Stimulated activated CD8-positive, alpha-beta memory T cell treated with anti-CD3 and anti-CD28 coated beads, Interleukin-12 subunit alpha, Interleukin-12 subunit beta, amount 100 ng/mL, for 24 hours (primary cell): ENCODE measurements at regions not wholly inside any gene's neighbourhood (a gene's known extent, or its start where the extent isn't known, plus 50 kb on each side); places are given as distances from the start of the nearest gene placed in this dataset.
"Not testable (repeated sequence)": the region's sequence is repeated elsewhere in the genome, so short reads cannot be mapped to it uniquely, and the experiment has no call there.

Source experiments
- DNase-seq: peaks from one replicate; pipeline ENCODE4 v3.0.0-alpha.2; 2020; ENCODE audit errors: extremely low read depth

DNA sequence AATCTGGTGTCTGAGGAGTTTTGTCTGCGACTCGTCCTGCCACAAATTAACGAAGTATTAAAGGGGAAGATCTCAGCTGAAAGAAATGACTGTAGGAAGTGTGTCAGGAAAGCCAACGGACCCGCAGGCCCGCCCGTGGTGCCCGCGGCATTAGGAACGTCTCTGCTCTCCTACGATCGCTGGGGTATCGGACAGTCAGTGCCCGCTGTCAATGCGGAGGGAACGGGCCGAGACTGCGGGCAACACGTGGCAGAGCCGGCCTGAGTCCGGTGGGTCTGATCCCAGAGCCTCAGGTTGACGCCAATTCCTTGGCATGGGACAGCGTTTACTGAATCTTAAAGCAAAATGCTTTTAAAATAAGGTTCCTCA lies 128.7 kb downstream of the KBTBD2 start:
- no peak for DNase-seq

DNA sequence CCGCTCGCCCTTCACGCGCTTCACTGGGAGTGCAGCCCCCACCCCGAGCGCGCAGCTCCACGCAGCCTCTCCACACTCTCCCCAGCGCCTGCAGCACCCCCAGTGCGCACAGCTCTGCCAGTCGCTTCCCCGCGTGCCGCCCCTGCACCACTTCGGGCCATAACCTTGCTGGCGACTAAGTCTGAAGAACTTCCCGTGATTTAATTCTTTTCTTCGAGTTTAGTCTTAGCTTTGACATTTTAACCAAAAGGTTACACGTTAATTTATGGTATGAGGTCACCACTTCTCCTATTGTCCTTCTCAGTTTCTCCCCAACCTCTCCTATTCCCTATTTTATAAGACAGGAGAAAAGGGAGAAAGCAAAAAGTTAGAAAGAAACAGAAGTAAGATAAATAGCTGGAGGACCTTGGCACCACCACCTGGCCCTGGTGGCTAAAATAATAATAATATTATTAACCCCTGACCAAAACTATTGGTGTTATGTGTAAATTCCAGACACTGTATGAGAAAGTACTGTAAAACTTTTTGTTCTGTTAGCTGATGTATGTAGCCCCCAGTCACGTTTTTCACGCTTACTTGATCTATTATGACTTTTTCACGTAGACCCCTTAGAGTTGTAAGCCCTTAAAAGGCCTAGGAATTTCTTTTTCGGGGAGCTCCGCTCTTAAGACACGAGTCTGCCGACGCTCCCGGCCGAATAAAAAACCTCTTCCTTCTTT lies 129.2 kb downstream of the KBTBD2 start:
- not testable (repeated sequence) for DNase-seq

DNA sequence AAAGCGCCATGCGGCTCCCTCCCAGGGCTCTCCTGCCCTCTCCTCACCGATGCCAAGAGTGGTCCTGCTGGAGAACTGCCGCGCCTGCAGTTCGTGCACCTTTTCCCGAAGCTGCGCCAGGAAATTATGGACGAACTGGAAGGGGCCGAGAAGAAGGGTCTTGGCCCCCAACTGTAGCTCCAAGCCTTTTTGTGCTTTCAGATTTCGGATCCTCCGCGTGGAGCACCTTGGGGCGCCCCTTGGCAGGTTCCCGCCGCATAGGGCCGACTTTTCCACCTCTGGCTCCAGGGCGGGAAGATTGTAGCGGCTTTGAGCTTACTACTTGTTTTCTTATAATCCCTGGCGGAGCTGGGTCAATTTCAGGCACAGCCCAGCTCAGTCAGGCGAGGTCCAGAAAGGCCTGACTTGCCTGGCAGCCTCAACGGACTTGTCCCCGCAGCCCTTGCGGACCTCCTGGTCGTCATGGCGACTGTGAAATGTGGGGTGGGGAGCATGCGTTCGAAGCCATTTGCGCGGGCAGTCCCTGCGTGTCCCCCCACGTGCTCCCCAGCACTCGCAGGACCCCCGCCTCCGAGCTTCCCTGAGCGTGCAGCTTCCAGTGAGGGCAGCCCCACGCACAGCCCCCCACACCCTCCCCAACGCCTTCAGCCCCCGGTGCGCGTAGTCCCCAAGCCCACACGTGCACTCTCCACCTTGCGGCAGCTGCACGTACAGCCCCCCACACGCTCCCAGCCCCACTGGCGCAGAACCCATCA lies 129.9 kb downstream of the KBTBD2 start:
- no peak for DNase-seq

GRCh38 chr7:32760755-32761154 lies 130.8 kb downstream of the KBTBD2 start:
- not testable (repeated sequence) for DNase-seq

DNA sequence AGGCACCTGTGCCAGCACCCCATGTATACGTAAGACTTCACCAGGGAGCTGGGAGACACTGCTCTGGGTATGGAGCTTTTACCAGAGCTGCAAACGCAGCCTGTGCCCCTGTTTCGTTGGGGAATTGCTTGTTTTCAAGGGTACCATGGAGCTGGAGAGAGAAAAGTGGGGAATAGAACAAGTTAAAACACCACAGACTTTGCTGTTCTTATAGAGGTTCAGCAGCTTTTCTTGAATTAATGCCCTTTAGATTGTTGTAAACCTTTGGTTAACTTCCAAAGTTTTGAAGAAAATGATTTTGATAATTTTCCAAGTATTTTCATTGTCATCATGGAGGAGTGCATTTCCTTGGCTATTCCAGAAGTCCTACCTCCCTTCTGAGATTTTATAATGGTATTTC lies 131.7 kb downstream of the KBTBD2 start:
- DNase-seq: not testable (repeated sequence)

GRCh38 chr7:32753872-32754271 lies 137.7 kb downstream of the KBTBD2 start:
- not testable (repeated sequence) for DNase-seq

DNA sequence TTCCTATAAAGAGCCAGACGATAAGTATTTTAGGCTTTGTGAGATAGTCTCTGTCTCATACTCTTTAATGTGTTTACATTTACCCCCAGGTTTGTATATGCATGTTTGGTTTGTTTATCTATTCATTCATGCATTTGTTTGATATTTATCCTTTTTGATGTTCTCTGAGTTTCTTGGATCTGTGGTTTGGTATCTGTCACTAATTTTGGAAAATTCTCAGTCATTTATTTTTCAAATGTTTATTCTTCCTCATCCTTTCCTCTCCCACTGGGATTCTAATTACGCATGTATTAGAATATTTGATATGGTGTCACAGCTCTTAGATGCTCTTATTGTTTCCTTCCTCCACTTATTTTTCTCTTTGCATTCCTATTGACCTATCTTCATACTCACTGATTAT lies 143.2 kb downstream of the KBTBD2 start:
- not testable (repeated sequence) for DNase-seq

DNA sequence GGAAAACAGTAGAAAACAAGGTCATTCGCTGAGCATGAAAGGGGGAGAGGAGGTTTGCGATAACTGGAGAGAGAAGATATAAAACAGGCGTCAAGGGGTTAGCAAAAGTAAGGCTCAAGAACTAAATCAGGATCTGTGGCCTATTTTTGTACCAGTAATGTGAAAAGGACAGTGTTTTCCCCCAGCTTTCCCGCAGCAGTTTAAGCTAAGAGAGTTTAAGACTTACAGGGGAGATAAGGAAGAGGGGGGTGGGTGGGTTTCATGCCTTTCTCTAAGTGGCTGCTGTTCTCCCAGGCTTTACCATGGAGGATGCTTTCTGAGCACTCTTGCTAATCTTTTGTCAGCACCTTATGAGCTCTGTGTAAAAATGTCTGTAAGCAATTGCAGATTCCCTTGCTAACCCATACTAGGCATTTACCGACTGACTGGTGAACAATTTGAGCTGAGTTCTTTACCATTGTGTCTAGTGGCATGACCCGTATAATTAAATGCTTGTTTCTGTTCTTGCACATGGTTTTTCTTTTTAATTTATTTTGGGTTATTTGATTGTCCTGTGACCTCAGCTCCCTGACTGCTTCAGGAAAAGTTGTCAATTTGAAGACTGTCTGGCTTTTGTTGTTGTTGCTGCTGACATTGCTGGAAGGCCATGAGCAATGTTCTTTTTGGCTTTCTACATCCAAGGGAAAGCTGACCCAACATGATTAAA lies 144.0 kb downstream of the KBTBD2 start:
- DNase-seq: not testable (repeated sequence)

DNA sequence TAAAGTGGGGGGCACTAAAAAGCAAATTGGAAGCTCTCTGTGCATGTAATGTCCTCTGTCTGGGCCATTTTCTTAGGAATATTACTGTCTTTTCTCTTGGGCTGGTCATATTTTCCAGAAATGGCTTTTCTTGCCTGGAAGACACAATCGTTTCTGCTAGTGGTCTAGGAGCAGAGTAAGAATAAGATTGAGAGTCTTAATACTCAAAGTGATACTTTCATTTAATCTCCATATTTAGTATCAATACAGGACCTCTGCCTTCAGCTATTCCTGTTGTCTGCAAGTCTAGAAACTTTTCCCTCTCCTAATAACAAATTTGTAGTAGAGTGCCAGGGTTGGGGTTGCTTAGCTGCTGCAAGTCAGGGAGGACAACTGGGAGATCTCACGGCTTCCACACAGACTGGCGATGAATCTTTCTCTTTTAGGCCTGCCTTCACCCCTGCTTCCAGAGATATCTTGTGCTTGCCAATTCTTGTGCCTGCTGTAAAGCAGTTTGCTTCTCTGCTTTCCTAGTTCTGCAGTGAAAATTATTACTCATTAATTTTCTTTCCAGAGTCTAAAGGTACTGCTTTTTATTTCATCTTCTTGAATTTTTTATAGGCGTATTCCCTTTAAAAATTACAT lies 149.6 kb downstream of the KBTBD2 start:
- not testable (repeated sequence) for DNase-seq

DNA sequence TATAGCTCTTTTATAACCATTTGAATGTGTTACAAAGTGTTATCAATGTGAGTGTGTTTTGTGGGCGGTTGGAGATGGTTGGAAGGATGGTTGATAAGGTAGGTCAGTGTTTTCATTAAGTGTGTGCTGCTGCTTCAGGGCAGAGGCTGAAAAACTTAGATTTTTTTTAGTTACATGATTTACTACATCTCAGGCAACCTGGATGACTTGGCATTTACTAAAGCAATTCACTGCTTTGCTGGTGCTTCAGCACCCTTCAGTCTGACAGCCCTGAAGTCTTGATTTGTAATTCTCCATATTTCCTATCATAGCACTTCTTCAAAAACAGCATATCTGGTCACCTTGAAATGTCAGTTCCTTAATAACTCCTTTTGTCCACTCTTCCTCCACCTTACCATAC lies 151.8 kb downstream of the KBTBD2 start:
- DNase-seq: not testable (repeated sequence)

- not testable (repeated sequence) for DNase-seq
Measured at GRCh38 chr7:32738390-32738789, 153.2 kb downstream of the KBTBD2 start.

DNA sequence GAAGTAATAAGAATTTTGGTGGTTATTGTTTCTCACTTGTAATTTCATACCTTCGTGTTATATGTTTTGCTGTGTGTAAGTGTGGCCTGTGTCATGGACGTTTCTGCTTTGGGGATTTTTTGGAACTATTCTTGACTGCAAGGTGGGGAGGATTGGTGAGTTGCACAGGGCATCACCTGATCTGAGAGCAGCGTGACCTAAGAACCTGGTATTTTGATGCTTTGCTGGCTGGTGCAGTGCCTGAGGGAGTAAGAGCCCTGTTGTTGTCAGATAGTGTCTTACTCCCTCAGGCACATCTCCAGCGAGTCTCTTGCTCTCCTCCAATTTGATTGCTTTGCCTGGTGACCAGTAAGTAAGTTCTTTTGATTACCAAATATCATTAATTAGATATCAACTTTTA lies 158.8 kb downstream of the KBTBD2 start:
- DNase-seq: not testable (repeated sequence)

GRCh38 chr7:32729335-32729675 lies 162.3 kb downstream of the KBTBD2 start:
- not testable (repeated sequence) for DNase-seq

GRCh38 chr7:32728412-32729334 lies 162.9 kb downstream of the KBTBD2 start:
- DNase-seq: peak; percentile 9

DNA sequence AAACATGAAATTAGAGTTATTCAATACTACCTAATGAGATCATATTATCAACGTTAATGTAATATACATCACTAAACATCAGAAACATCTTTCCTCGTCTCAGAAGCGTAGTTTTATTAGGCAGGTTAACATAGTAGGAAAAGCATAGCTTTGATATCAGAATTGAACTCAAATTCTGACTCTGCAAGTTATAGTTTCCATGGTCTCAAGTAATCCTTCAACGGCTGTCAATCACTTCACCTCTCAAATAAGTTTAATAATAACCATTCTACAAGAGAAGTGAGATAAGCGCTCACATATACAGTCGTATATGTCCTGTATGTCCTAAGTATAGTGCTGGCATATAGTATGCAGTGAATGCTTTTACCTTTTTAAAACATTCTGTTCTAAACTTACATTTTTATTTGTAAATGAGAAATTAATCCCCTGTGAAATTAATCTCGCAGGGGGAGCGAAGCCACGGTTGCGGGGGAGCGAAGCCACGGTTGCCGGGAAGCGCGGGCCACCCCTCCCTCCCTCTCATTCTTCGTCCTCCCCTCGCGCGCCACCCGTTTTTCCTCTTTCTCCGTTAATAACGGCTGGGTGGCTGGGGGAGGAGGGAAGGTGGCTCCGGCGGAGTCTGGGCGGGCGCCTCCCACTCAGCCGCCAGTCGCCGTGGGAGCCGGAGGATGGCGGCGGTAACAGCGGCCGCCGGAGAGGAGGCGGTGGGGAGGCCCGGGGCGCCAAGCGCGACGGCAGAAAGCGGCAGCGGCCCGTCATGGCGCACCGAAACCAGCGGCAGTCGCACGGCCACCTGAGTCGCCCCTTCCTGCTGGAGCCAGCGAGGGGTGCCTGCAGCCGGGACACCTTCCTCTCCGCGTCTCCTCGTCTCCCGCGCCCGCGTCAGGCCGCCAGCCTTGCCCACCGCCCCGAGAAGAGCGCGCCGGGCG lies 163.8 kb downstream of the KBTBD2 start:
- DNase-seq: not testable (repeated sequence)

DNA sequence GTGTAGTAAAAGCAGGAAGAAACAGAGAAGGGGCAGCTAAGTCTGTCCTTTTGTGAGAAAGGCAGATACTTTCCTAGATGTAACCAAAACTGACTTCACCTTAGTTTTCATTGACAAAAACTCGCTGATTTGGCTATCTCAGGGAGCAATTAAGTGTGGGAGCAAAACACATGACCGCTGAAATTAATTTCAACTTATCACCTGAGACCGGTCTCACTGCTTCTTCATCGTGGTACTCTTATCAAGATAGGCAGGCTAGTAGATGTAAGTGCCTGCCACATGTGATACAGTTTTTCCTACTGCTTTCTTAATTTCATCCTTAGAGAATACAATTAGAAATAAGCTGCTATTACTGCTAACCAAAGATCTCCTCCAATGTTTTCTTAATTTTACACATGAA lies 168.7 kb downstream of the KBTBD2 start:
- DNase-seq: not testable (repeated sequence)

DNA sequence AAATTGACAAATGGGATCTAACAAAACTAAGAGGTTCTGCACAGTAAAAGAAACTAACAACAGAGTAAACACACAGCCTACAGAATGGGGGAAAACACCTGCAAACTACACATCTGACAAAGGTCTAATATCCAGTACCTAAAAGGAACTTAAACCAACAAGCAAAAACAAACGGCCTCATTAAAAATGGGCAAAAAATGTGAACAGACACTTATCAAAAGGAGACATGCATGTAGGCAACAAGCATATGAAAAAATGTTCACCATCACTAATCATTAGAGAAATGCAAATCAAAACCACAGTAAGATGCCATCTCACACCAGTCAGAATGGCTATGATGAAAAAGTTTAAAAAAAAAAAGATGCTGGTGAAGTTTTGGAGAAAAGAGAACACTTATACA lies 197.4 kb downstream of the KBTBD2 start:
- DNase-seq: no peak

DNA sequence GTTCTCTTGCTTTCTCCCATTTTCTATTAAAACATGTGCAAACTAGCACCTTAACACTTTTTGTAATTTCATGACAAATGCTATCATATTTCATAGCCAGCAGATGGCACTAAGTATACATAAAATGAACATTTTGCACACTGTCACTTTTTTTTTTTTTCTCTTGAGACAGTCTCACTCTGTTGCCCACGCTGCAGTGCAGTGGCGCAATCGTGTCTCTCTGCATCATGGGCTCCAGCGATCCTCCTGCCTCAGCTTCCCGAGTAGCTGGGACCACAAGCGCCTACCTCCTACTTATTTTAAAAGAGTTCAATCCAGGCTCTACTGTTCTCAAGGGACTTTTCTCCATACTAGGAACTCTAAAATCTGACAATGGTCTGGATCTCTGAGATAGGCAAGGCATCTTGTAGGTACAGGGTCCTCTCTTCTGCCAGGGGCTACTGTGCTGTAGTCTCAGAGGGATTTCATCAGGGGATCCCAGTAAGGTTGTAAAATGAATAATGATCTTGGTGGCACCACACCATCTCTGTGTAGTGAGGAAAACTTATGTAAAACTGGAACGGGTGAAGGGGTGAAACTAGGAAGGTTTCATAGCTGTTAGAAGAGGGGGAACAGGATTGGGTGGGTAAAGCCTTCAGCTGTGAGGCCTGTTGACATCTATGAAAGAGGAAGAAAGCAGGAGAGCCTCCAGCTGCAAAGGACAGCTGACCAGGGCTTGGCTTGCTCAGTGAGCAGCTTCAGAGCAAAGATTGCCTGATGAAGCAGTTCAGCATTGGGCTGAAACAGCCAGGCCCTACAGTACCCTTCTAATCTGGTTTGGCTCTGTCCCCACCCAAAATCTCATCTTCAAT lies 196.9 kb downstream of the AVL9 start:
- DNase-seq: not testable (repeated sequence)

GRCh38 chr7:32688092-32688491 lies 192.8 kb downstream of the AVL9 start:
- DNase-seq: not testable (repeated sequence)
